GM06990 (cell line): ENCODE measurements at regions not wholly inside any gene's neighbourhood (a gene's known extent, or its start where the extent isn't known, plus 50 kb on each side); places are given as distances from the start of the nearest gene placed in this dataset.

ENCODE experiments used
- DNase-seq: peaks from one replicate; pipeline ENCODE4 v3.0.0-alpha.2; 2011; ENCODE audit not compliant: insufficient read length; ENCODE audit errors: extremely low read depth
- H3K27me3 ChIP-seq: replicated peaks from 2 replicates; pipeline ENCODE4 v1.6.0; 2011; ENCODE audit warnings: low read length; ENCODE audit not compliant: control insufficient read depth, insufficient read depth
- H3K36me3 ChIP-seq: 2 replicates; pipeline ENCODE4 v1.5.1; 2011; ENCODE audit warnings: low read length; ENCODE audit not compliant: control insufficient read depth, insufficient read depth
- H3K4me3 ChIP-seq: replicated peaks from 2 replicates; pipeline ENCODE4 v1.5.1; 2011; ENCODE audit warnings: low read depth, mild to moderate bottlenecking, control low read depth, low read length
- TF ChIP-seq, protein P1 (sequence below): IDR thresholded peaks from 2 replicates; pipeline ENCODE4 v1.5.1; 2011; ENCODE audit warnings: low read length, control low read depth, mild to moderate bottlenecking, inconsistent platforms; ENCODE audit not compliant: insufficient read depth, poor library complexity, severe bottlenecking

DNA sequence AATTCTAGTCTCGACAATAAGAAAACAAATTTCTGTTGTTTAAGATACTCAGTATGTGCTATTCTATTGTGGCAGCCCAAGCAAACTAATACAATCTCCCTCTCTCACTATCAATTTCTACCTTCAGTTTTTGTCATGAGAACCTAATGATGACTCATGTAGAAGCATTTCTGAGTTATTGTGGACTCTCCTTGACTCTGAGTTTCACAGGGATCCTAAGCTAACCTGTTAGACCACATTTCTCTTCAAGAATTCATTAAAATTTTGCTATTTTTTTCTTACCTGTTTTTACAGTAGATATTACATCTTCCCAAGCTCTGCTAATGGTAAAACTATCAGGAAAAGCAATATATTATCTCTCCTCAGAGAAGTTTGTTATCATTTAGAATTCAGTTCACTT lies 599.1 kb upstream of the TYRP1 start:
- Histone ChIP-seq H3K4me3 (no peak overlapping the region), H3K27me3 (no peaks in the 10 kb centered on the region), H3K36me3 (no peaks in the 10 kb centered on the region)
- TF ChIP-seq, protein P1, sequence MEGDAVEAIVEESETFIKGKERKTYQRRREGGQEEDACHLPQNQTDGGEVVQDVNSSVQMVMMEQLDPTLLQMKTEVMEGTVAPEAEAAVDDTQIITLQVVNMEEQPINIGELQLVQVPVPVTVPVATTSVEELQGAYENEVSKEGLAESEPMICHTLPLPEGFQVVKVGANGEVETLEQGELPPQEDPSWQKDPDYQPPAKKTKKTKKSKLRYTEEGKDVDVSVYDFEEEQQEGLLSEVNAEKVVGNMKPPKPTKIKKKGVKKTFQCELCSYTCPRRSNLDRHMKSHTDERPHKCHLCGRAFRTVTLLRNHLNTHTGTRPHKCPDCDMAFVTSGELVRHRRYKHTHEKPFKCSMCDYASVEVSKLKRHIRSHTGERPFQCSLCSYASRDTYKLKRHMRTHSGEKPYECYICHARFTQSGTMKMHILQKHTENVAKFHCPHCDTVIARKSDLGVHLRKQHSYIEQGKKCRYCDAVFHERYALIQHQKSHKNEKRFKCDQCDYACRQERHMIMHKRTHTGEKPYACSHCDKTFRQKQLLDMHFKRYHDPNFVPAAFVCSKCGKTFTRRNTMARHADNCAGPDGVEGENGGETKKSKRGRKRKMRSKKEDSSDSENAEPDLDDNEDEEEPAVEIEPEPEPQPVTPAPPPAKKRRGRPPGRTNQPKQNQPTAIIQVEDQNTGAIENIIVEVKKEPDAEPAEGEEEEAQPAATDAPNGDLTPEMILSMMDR = no peak
- DNase-seq = no peak

DNA sequence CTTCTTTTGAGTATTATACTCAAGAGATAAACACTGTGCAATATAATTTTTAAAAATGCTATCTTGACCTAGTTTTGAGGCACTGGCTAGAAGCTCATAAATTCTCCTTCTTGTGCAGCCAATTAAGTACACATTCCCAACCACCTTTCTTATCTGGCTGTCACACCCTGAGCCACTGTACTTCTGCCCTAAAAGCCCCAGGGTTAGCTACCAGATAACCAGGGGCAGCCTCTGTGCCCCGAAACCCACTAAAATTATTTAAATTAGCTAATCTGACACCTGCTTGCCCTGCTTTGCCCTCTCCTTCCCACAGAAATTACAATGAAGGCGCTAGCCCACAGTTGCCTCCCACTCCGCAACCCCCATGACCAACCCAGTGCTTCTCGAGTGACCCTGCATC lies 597.3 kb upstream of the TYRP1 start:
- H3K27me3 ChIP-seq = no peaks in the 10 kb centered on the region
- TF ChIP-seq, protein P1 = no peak
- DNase-seq = no peak
- no peaks in the 10 kb centered on the region for H3K36me3 ChIP-seq
- no peak overlapping the region for H3K4me3 ChIP-seq

DNA sequence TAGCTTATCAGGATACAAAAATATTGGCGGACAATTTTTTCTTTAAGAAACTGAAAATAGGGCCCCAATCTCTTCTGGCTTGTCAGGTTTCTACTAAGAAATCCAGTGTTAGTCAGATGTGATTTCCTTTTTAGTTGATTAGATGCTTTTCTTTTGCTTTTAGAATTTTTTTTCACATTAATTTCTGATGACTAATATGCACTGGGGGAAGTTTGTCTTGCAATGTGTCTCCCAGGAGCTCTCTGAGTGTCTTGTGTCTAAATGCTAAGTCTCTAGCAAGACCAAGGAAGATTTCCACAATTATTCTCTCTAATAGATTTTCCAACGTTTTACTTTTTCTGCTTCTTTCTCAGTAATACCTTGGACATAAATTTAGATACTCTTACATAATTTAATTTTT lies 559.8 kb upstream of the TYRP1 start:
- DNase-seq = no peak
- Histone ChIP-seq H3K36me3 (no peaks in the 10 kb centered on the region), H3K4me3 (no peak overlapping the region), H3K27me3 (no peaks in the 10 kb centered on the region)
- TF ChIP-seq, protein P1 = no peak

DNA sequence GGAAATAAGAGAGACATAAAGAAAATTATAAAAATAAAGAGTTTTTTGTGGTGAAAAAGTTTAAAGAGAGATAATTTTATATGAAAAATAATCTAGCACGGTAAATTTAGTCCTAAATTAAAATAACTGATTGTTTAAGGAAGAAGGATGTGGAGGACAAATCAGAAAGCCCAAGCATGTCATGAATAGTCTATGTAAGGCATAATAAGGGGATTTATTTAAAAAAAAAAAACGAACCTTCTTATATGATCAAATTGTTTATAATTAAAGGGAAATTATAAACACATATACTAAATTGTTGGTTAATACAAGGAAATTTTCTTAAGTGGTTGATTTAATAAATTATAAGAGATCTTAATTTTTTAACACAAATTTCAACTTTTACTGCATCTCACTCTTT lies 551.8 kb upstream of the TYRP1 start:
- no peak overlapping the region for H3K4me3 ChIP-seq

DNA sequence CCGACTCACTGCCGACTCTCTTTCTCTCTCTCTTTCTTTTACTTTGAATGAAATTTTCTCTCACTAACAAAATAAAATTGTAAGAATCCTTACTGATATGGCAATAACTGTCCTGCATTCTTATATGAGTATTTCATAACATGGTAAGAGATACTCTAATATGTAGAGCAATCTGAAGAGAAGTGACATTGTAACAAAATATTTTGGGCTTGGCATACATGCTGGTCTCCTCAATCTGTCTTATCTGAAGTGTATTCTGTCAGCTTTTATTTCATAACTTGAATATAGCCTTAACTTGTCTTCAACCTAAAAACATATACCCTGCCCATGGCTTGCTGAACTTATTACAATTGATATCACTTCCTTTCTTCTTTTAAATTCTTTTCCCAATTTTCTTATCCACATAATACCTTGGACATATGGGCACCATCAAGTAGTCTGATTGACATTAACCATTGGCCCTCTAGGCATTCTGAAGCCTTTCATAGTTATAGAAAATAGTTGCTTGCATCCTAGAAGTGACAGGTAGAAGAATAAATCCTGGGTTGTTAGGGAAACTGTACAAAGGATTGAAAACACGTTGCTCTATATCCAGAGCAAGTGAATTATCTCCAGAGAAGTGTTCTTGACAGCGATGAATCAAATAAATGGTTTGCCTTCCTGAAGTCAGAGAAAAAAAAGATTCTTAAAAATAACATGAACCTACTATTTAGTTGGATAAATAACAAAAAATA lies 537.6 kb upstream of the TYRP1 start:
- Histone ChIP-seq H3K27me3 (no peaks in the 10 kb centered on the region), H3K36me3 (no peaks in the 10 kb centered on the region), H3K4me3 (no peak overlapping the region)
- TF ChIP-seq, protein P1 = no peak
- no peak for DNase-seq

More for the DNA sequence above, 551.8 kb upstream of the TYRP1 start:
- no peaks in the 10 kb centered on the region for H3K27me3 ChIP-seq
- no peak for DNase-seq
- no peaks in the 10 kb centered on the region for H3K36me3 ChIP-seq
- TF ChIP-seq, protein P1 = no peak
